ENCODE measurements at regions not wholly inside any gene's neighbourhood (a gene's known extent, or its start where the extent isn't known, plus 50 kb on each side); places are given as distances from the start of the nearest gene placed in this dataset.

GRCh38 chr3:106577241-106577640 is 708.4 kb upstream of the CBLB start:
- DNase-seq = no peak

- peak; percentile 22 for DNase-seq
Observed at GRCh38 chr3:106578911-106579310, 710.1 kb upstream of the CBLB start.

GRCh38 chr3:106582151-106582550 is 713.3 kb upstream of the CBLB start:
- DNase-seq = no peak

GRCh38 chr3:106587551-106587950 is 718.7 kb upstream of the CBLB start:
- no peak for DNase-seq

- DNase-seq = no peak
Observed at GRCh38 chr3:106588739-106589138, 719.9 kb upstream of the CBLB start.

- no peak for DNase-seq
Observed at GRCh38 chr3:106589311-106589942, 720.6 kb upstream of the CBLB start.

- no peak for DNase-seq
Observed at GRCh38 chr3:106590216-106590615, 721.4 kb upstream of the CBLB start.

GRCh38 chr3:106593381-106593780 is 724.6 kb upstream of the CBLB start:
- DNase-seq = no peak

- DNase-seq = peak; percentile 86
Observed at GRCh38 chr3:106609666-106610301, 741.0 kb upstream of the CBLB start.

GRCh38 chr3:106610362-106610959 is 741.6 kb upstream of the CBLB start:
- peak; percentile 39 for DNase-seq

- no peak for DNase-seq
Observed at GRCh38 chr3:106611116-106611515, 742.3 kb upstream of the CBLB start.

- no peak for DNase-seq
Observed at GRCh38 chr3:106611841-106612240, 743.0 kb upstream of the CBLB start.

GRCh38 chr3:106616556-106616955 is 747.7 kb upstream of the CBLB start:
- DNase-seq = no peak

- DNase-seq = peak; percentile 40
Observed at GRCh38 chr3:106617276-106617675, 748.5 kb upstream of the CBLB start.

- DNase-seq = no peak
Observed at GRCh38 chr3:106620646-106621045, 751.8 kb upstream of the CBLB start.

- DNase-seq = no peak
Observed at GRCh38 chr3:106624154-106624553, 753.1 kb upstream of the CCDC54 start.

GRCh38 chr3:106628407-106628806 is 748.8 kb upstream of the CCDC54 start:
- DNase-seq = peak; percentile 74

GRCh38 chr3:106629215-106629832 is 747.9 kb upstream of the CCDC54 start:
- DNase-seq = no peak

GRCh38 chr3:106631373-106632108 is 745.7 kb upstream of the CCDC54 start:
- DNase-seq = no peak

GRCh38 chr3:106635271-106635670 is 742.0 kb upstream of the CCDC54 start:
- peak; percentile 93 for DNase-seq

GRCh38 chr3:106635826-106636225 is 741.4 kb upstream of the CCDC54 start:
- DNase-seq = peak; percentile 10

- no peak for DNase-seq
Observed at GRCh38 chr3:106640353-106640752, 736.9 kb upstream of the CCDC54 start.

- DNase-seq = no peak
Observed at GRCh38 chr3:106642161-106642560, 735.1 kb upstream of the CCDC54 start.
